Neuronal stem cell (in vitro differentiated cells): ENCODE measurements at regions not wholly inside any gene's neighbourhood (a gene's known extent, or its start where the extent isn't known, plus 50 kb on each side); places are given as distances from the start of the nearest gene placed in this dataset.
"Not testable (repeated sequence)": the region's sequence is repeated elsewhere in the genome, so short reads cannot be mapped to it uniquely, and the experiment has no call there.

Source experiments
- DNase-seq: peaks from one replicate; pipeline ENCODE4 v3.0.0-alpha.2; 2013; ENCODE audit warnings: low spot score
- H2AFZ ChIP-seq: one replicate; pipeline ENCODE4 v1.6.1; 2013; ENCODE audit warnings: mild to moderate bottlenecking, low read length, inconsistent platforms
- H2AK5ac ChIP-seq: 2 replicates; pipeline ENCODE4 v1.6.1; 2013; ENCODE audit warnings: low read depth, mild to moderate bottlenecking, inconsistent platforms, low read length, moderate library complexity, mixed read lengths
- H2BK120ac ChIP-seq: 2 replicates; pipeline ENCODE4 v1.6.1; 2013; ENCODE audit warnings: low read depth, mild to moderate bottlenecking, inconsistent platforms, low read length, moderate library complexity, mixed read lengths
- H2BK12ac ChIP-seq: one replicate; pipeline ENCODE4 v1.6.1; 2013; ENCODE audit warnings: low read length, inconsistent platforms
- H2BK15ac ChIP-seq: 2 replicates; pipeline ENCODE4 v1.6.1; 2013; ENCODE audit warnings: mild to moderate bottlenecking, low read length, inconsistent platforms, mixed read lengths
- H2BK5ac ChIP-seq: one replicate; pipeline ENCODE4 v1.6.1; 2013; ENCODE audit warnings: inconsistent platforms, mild to moderate bottlenecking, low read length, moderate library complexity
- H3K14ac ChIP-seq: one replicate; pipeline ENCODE4 v1.6.1; 2013; ENCODE audit warnings: low read length, inconsistent platforms
- H3K18ac ChIP-seq: 2 replicates; pipeline ENCODE4 v1.6.1; 2013; ENCODE audit warnings: low read length, inconsistent platforms
- H3K23ac ChIP-seq: 2 replicates; pipeline ENCODE4 v1.6.1; 2013; ENCODE audit warnings: low read depth, mild to moderate bottlenecking, mixed read lengths, low read length, inconsistent platforms; ENCODE audit not compliant: poor library complexity
- H3K27ac ChIP-seq: replicated peaks from 3 replicates; pipeline ENCODE4 v1.5.1; 2013; ENCODE audit warnings: low read length, inconsistent platforms
- H3K27me3 ChIP-seq, 3 experiments: 2 replicates each; pipeline ENCODE4 v1.6.1; 2013; ENCODE audit warnings: low read length in 3 of 3, mild to moderate bottlenecking in 2 of 3, inconsistent platforms in 1 of 3, low read depth in 1 of 3, mixed read lengths in 1 of 3, moderate library complexity in 1 of 3; ENCODE audit not compliant: control insufficient read depth in 3 of 3, insufficient read depth in 3 of 3
- H3K36me3 ChIP-seq, 2 donors: replicated peaks in 1 of 2; 2 replicates each; pipeline ENCODE4 v1.6.1; 2013; ENCODE audit warnings: low read length in 2 of 2; ENCODE audit not compliant: control insufficient read depth in 2 of 2, insufficient read depth in 2 of 2
- H3K4ac ChIP-seq: 2 replicates; pipeline ENCODE4 v1.6.1; 2013; ENCODE audit warnings: inconsistent platforms, mild to moderate bottlenecking, low read length, moderate library complexity
- H3K4me1 ChIP-seq, 2 donors: 1 replicate in 1 of 2; 2 replicates in 1 of 2; pipeline ENCODE4 v1.6.1; 2013; ENCODE audit warnings: low read length in 2 of 2, low read depth in 1 of 2; ENCODE audit not compliant: control insufficient read depth in 2 of 2, insufficient read depth in 1 of 2
- H3K4me2 ChIP-seq: one replicate; pipeline ENCODE4 v1.6.1; 2013; ENCODE audit warnings: mild to moderate bottlenecking, low read length, inconsistent platforms; ENCODE audit not compliant: insufficient read depth, poor library complexity, severe bottlenecking
- H3K4me3 ChIP-seq, 2 donors: 2 replicates each; pipeline ENCODE4 v1.5.1; 2013; ENCODE audit warnings: low read length in 2 of 2, mild to moderate bottlenecking in 2 of 2, inconsistent platforms in 1 of 2, moderate library complexity in 1 of 2
- H3K79me1 ChIP-seq: one replicate; pipeline ENCODE4 v1.6.1; 2013; ENCODE audit warnings: low read depth, mild to moderate bottlenecking, inconsistent platforms, low read length, moderate library complexity
- H3K9ac ChIP-seq: one replicate; pipeline ENCODE4 v1.6.1; 2013; ENCODE audit warnings: mild to moderate bottlenecking, low read depth, low read length, inconsistent platforms; ENCODE audit not compliant: poor library complexity
- H3K9me3 ChIP-seq, 2 donors: replicated peaks in 1 of 2; 2 replicates each; pipeline versions ENCODE3 to v1.6.1; 2013; ENCODE audit warnings: low read length in 2 of 2, mild to moderate bottlenecking in 2 of 2, inconsistent platforms in 1 of 2, low read depth in 1 of 2, mixed read lengths in 1 of 2, moderate library complexity in 1 of 2; ENCODE audit not compliant: control insufficient read depth in 2 of 2, insufficient read depth in 1 of 2
- H4K8ac ChIP-seq: one replicate; pipeline ENCODE4 v1.6.1; 2013; ENCODE audit warnings: low read depth, mild to moderate bottlenecking, inconsistent platforms, low read length, moderate library complexity
- H4K91ac ChIP-seq: one replicate; pipeline ENCODE4 v1.6.1; 2013; ENCODE audit warnings: low read length, low read depth, mild to moderate bottlenecking, inconsistent platforms; ENCODE audit not compliant: poor library complexity
- WGBS, 2 donors: extraction: QIAGEN DNeasy Blood & Tissue Kit; methylation state at CpG; one replicate each; pipeline ENCODE4 v1.1.7; 2013; ENCODE audit warnings: missing lambda C conversion rate in 2 of 2, mixed read lengths in 1 of 2; ENCODE audit not compliant: insufficient read length in 2 of 2, insufficient replicate concordance in 1 of 2; ENCODE audit errors: extremely low coverage in 2 of 2; 5-methylcytosine and 5-hydroxymethylcytosine counted together

- H3K4me2 ChIP-seq = no peak overlapping the region
- no peak overlapping the region for H2BK12ac ChIP-seq
- no peak overlapping the region for H3K14ac ChIP-seq
- H3K4me3 ChIP-seq = no peak overlapping the region
- H4K8ac ChIP-seq = no peak overlapping the region
- no peak overlapping the region for H2AFZ ChIP-seq
- H2AK5ac ChIP-seq = no peak overlapping the region
- no peaks in the 10 kb centered on the region for H3K4me1 ChIP-seq
- DNase-seq = no peak
- no peak overlapping the region for H3K4ac ChIP-seq
- H3K27ac ChIP-seq = no peak overlapping the region
- WGBS, 2 donors = no CpG with 5 or more reads among the region's 2 CpGs
- H2BK15ac ChIP-seq = no peak overlapping the region
- no peak overlapping the region for H2BK120ac ChIP-seq
- H2BK5ac ChIP-seq = no peak overlapping the region
- H3K18ac ChIP-seq = no peak overlapping the region
- no peak overlapping the region for H3K23ac ChIP-seq
- H3K79me1 ChIP-seq = peaks cover 2% of the 10 kb centered on the region
- no peaks in the 10 kb centered on the region for H3K9me3 ChIP-seq
- no peaks in the 10 kb centered on the region for H3K36me3 ChIP-seq
- no peak overlapping the region for H4K91ac ChIP-seq
- H3K9ac ChIP-seq = no peak overlapping the region
- H3K27me3 ChIP-seq = no peaks in the 10 kb centered on the region
Measured at GRCh38 chr14:50030036-50030435, 86.3 kb downstream of the VCPKMT start.

- H2BK12ac ChIP-seq, H3K18ac ChIP-seq, H2BK5ac ChIP-seq, H3K36me3 ChIP-seq, H3K4me2 ChIP-seq, H3K79me1 ChIP-seq, H3K27ac ChIP-seq, H3K4me1 ChIP-seq, H3K27me3 ChIP-seq, H2BK15ac ChIP-seq, H3K23ac ChIP-seq, H3K4ac ChIP-seq, H4K8ac ChIP-seq, H3K9me3 ChIP-seq, DNase-seq, H3K4me3 ChIP-seq, H3K9ac ChIP-seq, H3K14ac ChIP-seq, H2AFZ ChIP-seq, H4K91ac ChIP-seq, H2AK5ac ChIP-seq, H2BK120ac ChIP-seq: not testable (repeated sequence)
- no CpG with 5 or more reads among the region's 1 CpG for WGBS, 2 donors
Measured at GRCh38 chr14:50030911-50031310, 85.5 kb downstream of the VCPKMT start.

- H3K9me3 ChIP-seq = no peaks in the 10 kb centered on the region
- H3K14ac ChIP-seq = no peak overlapping the region
- peaks cover 0 to 5% (median 0%) of the 10 kb centered on the region in 3 experiments for H3K27me3 ChIP-seq
- H3K4me2 ChIP-seq = no peak overlapping the region
- H2BK12ac ChIP-seq = no peak overlapping the region
- H2BK15ac ChIP-seq = no peak overlapping the region
- WGBS, 2 donors = no CpG with 5 or more reads among the region's 4 CpGs
- no peak overlapping the region for H2AK5ac ChIP-seq
- no peak for DNase-seq
- no peak overlapping the region for H3K23ac ChIP-seq
- H2AFZ ChIP-seq = no peak overlapping the region
- H3K4me3 ChIP-seq = no peak overlapping the region
- no peaks in the 10 kb centered on the region for H3K4me1 ChIP-seq
- no peak overlapping the region for H2BK120ac ChIP-seq
- H3K27ac ChIP-seq = no peak overlapping the region
- no peaks in the 10 kb centered on the region for H3K36me3 ChIP-seq
- H3K79me1 ChIP-seq = peaks cover 2% of the 10 kb centered on the region
- no peak overlapping the region for H3K18ac ChIP-seq
- H4K8ac ChIP-seq = no peak overlapping the region
- H2BK5ac ChIP-seq = no peak overlapping the region
- H3K4ac ChIP-seq = no peak overlapping the region
- no peak overlapping the region for H3K9ac ChIP-seq
- no peak overlapping the region for H4K91ac ChIP-seq
Measured at GRCh38 chr14:50031602-50032313, 84.6 kb downstream of the VCPKMT start.

- H3K4me3 ChIP-seq, H3K27me3 ChIP-seq, H2AFZ ChIP-seq, DNase-seq, H2BK12ac ChIP-seq, H3K4me2 ChIP-seq, H3K23ac ChIP-seq, H4K91ac ChIP-seq, H3K14ac ChIP-seq, H2BK5ac ChIP-seq, H3K36me3 ChIP-seq, H2BK15ac ChIP-seq, H4K8ac ChIP-seq, H3K9me3 ChIP-seq, H3K4ac ChIP-seq, H3K79me1 ChIP-seq, H2BK120ac ChIP-seq, H3K4me1 ChIP-seq, H3K18ac ChIP-seq, H2AK5ac ChIP-seq, H3K9ac ChIP-seq, H3K27ac ChIP-seq: not testable (repeated sequence)
- WGBS, 2 donors = no CpG with 5 or more reads among the region's 8 CpGs
Measured at GRCh38 chr14:50032462-50033167, 83.8 kb downstream of the VCPKMT start.
